Smooth muscle cell (in vitro differentiated cells): ENCODE measurements at regions not wholly inside any gene's neighbourhood (a gene's known extent, or its start where the extent isn't known, plus 50 kb on each side); places are given as distances from the start of the nearest gene placed in this dataset.

ENCODE experiments used
- DNase-seq: peaks from one replicate; lab custom pipeline; 2025; ENCODE audit not compliant: unreplicated experiment; lab: John Stamatoyannopoulos, UW
- H2AFZ ChIP-seq: fragments of 200-600 bp; sonication (generic); 2 replicates; pipeline ENCODE4 v1.6.0; 2016; ENCODE audit warnings: antibody characterized with exemption, low read depth, mild to moderate bottlenecking
- H3F3A ChIP-seq: fragments of 200-600 bp; sonication (generic); 2 replicates; pipeline ENCODE4 v1.6.0; 2017; ENCODE audit warnings: antibody characterized with exemption, low read depth
- H3K27ac ChIP-seq: fragments of 200-600 bp; sonication (generic); 2 replicates; pipeline ENCODE4 v1.5.1; 2016; ENCODE audit warnings: low read depth, mild to moderate bottlenecking
- H3K27me3 ChIP-seq: fragments of 200-600 bp; sonication (generic); 2 replicates; pipeline ENCODE4 v1.6.1; 2016; ENCODE audit warnings: low read depth, mild to moderate bottlenecking
- H3K36me3 ChIP-seq: fragments of 200-600 bp; sonication (generic); 2 replicates; pipeline ENCODE4 v1.5.1; 2016; ENCODE audit warnings: low read depth
- H3K4me1 ChIP-seq: fragments of 200-600 bp; sonication (generic); 2 replicates; pipeline ENCODE4 v1.5.1; 2016; ENCODE audit warnings: low read depth
- H3K4me2 ChIP-seq: fragments of 200-600 bp; sonication (generic); 2 replicates; pipeline ENCODE4 v1.6.0; 2016; ENCODE audit warnings: mild to moderate bottlenecking
- H3K4me3 ChIP-seq: fragments of 200-600 bp; sonication (generic); 2 replicates; pipeline ENCODE4 v1.5.1; 2016; ENCODE audit warnings: mild to moderate bottlenecking
- H3K79me2 ChIP-seq: fragments of 200-600 bp; sonication (generic); 2 replicates; pipeline ENCODE4 v1.6.0; 2016; ENCODE audit warnings: low read depth, mild to moderate bottlenecking
- H3K9ac ChIP-seq: fragments of 200-600 bp; sonication (generic); 2 replicates; pipeline ENCODE4 v1.6.0; 2016; ENCODE audit warnings: low read depth
- H3K9me3 ChIP-seq: fragments of 200-600 bp; sonication (generic); replicated peaks from 2 replicates; pipeline ENCODE4 v1.5.1; 2016; ENCODE audit warnings: low read depth
- H4K20me1 ChIP-seq: fragments of 200-600 bp; sonication (generic); 2 replicates; pipeline ENCODE4 v1.6.0; 2016; ENCODE audit warnings: low read depth
- CTCF ChIP-seq: fragments of 200-600 bp; sonication (generic); IDR thresholded peaks from 2 replicates; pipeline ENCODE4 v1.5.1; 2017; ENCODE audit warnings: borderline replicate concordance, mild to moderate bottlenecking, antibody characterized with exemption; ENCODE audit not compliant: insufficient read depth, poor library complexity, severe bottlenecking
- WGBS: methylation state at CpG from one replicate; pipeline ENCODE4 v1.1.7; 2016; ENCODE audit warnings: low lambda C conversion rate; 5-methylcytosine and 5-hydroxymethylcytosine counted together

- TF ChIP-seq CTCF = no peak
- H4K20me1 ChIP-seq = no peaks in the 10 kb centered on the region
- H2AFZ ChIP-seq = no peak overlapping the region
- H3K79me2 ChIP-seq = no peaks in the 10 kb centered on the region
- WGBS = 94% methylated on average over 1 of the region's 1 CpG
- no peak overlapping the region for H3K4me3 ChIP-seq
- H3K36me3 ChIP-seq = no peaks in the 10 kb centered on the region
- H3K9me3 ChIP-seq = no peaks in the 10 kb centered on the region
- no peak overlapping the region for H3K4me2 ChIP-seq
- no peaks in the 10 kb centered on the region for H3K4me1 ChIP-seq
- no peaks in the 10 kb centered on the region for H3F3A ChIP-seq
- DNase-seq = no peak
- no peak overlapping the region for H3K27ac ChIP-seq
- no peak overlapping the region for H3K9ac ChIP-seq
- no peaks in the 10 kb centered on the region for H3K27me3 ChIP-seq
Observed at GRCh38 chr4:124529131-124529530, 183.4 kb downstream of the ANKRD50 start.

- Histone ChIP-seq H3K9ac (no peak overlapping the region), H3K4me3 (no peak overlapping the region), H2AFZ (no peak overlapping the region), H3K4me2 (no peak overlapping the region), H3F3A (no peaks in the 10 kb centered on the region), H4K20me1 (no peaks in the 10 kb centered on the region), H3K27me3 (no peaks in the 10 kb centered on the region), H3K79me2 (no peaks in the 10 kb centered on the region), H3K4me1 (no peaks in the 10 kb centered on the region), H3K27ac (no peak overlapping the region), H3K36me3 (no peaks in the 10 kb centered on the region), H3K9me3 (no peaks in the 10 kb centered on the region)
- no peak for TF ChIP-seq CTCF
- DNase-seq = no peak
- WGBS = 35% methylated on average over 5 of the region's 5 CpGs
Observed at GRCh38 chr4:124530464-124531077, 182.0 kb downstream of the ANKRD50 start.

GRCh38 chr4:124534131-124534530, 178.4 kb downstream of the ANKRD50 start:
- 100% methylated on average over 2 of the region's 2 CpGs for WGBS
- TF ChIP-seq CTCF = no peak
- DNase-seq = no peak
- H2AFZ ChIP-seq = no peak overlapping the region
- no peaks in the 10 kb centered on the region for H3K79me2 ChIP-seq
- H3K27me3 ChIP-seq = no peaks in the 10 kb centered on the region
- H3K4me2 ChIP-seq = no peak overlapping the region
- H4K20me1 ChIP-seq = no peaks in the 10 kb centered on the region
- H3K4me1 ChIP-seq = no peaks in the 10 kb centered on the region
- no peaks in the 10 kb centered on the region for H3K9me3 ChIP-seq
- no peak overlapping the region for H3K9ac ChIP-seq
- no peak overlapping the region for H3K4me3 ChIP-seq
- no peaks in the 10 kb centered on the region for H3K36me3 ChIP-seq
- no peaks in the 10 kb centered on the region for H3F3A ChIP-seq
- no peak overlapping the region for H3K27ac ChIP-seq

- TF ChIP-seq CTCF = no peak
Observed at GRCh38 chr4:124535003-124535402, 177.5 kb downstream of the ANKRD50 start.

More at GRCh38 chr4:124535003-124535402, 177.5 kb downstream of the ANKRD50 start:
- Histone ChIP-seq H3K36me3 (no peaks in the 10 kb centered on the region), H3K27ac (no peak overlapping the region), H2AFZ (no peak overlapping the region), H3K9ac (no peak overlapping the region), H3K27me3 (no peaks in the 10 kb centered on the region), H3F3A (no peaks in the 10 kb centered on the region), H3K4me1 (no peaks in the 10 kb centered on the region), H3K4me2 (no peak overlapping the region), H3K4me3 (no peak overlapping the region), H3K79me2 (no peaks in the 10 kb centered on the region), H3K9me3 (no peaks in the 10 kb centered on the region), H4K20me1 (no peaks in the 10 kb centered on the region)
- 96% methylated on average over 1 of the region's 1 CpG for WGBS
- DNase-seq = no peak
